ENCODE measurements at regions not wholly inside any gene's neighbourhood (a gene's known extent, or its start where the extent isn't known, plus 50 kb on each side); places are given as distances from the start of the nearest gene placed in this dataset.

DNA sequence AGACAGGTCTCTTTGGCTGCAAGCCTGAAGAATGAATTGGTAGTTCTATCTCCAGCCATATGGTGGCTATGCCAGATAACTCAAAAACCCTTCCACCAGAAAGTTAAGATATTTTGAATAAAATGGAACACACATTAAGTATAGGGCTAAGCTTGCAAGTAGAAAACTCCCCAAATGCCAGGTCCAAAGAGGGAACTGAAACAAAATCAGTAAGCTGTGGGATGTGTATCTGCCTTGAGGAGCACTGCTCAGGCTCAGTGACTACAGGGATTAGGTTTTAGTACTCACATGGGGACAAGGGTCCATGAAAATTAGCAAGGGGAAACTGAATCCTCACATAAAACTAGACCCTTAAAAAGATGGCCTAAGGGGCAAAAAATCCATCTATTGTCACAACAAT lies 115.7 kb upstream of the PMFBP1 start:
- no peak overlapping the region for H3K27ac ChIP-seq
- TF ChIP-seq CTCF (conservative IDR thresholded peaks at IDR 0.05): no peak

- no peak overlapping the region for H3K27ac ChIP-seq
- TF ChIP-seq CTCF (conservative IDR thresholded peaks at IDR 0.05): no peak
Observed at GRCh38 chr16:72286936-72287620, 115.1 kb upstream of the PMFBP1 start.

GRCh38 chr16:72285728-72286127 lies 113.8 kb upstream of the PMFBP1 start:
- no peak for TF ChIP-seq CTCF (conservative IDR thresholded peaks at IDR 0.05)
- H3K27ac ChIP-seq: no peak overlapping the region

- H3K27ac ChIP-seq: no peak overlapping the region
- no peak for TF ChIP-seq CTCF (conservative IDR thresholded peaks at IDR 0.05)
Observed at GRCh38 chr16:72285324-72285723, 113.4 kb upstream of the PMFBP1 start.

GRCh38 chr16:72284042-72284789 lies 112.3 kb upstream of the PMFBP1 start:
- no peak overlapping the region for H3K27ac ChIP-seq
- no peak for TF ChIP-seq CTCF (conservative IDR thresholded peaks at IDR 0.05)

DNA sequence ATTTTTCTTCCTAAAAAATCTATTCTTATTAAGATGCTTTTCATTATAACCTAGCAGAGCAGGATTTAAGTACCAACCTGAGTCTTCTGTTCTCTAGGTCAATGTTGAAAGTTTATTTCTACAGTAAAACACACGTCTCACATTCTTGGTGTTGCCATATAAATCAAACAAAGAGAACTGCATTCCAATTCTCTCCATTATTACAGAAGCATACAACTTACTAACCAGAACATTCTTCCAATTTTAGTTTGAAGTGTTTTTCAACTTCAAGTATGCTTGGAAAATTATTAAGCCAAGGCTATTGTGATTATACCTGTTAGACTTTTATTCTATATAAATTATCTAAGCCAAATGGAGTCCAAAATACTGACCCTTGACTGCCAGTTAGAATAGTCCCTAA lies 110.4 kb upstream of the PMFBP1 start:
- no peak overlapping the region for H3K27ac ChIP-seq
- TF ChIP-seq CTCF (conservative IDR thresholded peaks at IDR 0.05): no peak

DNA sequence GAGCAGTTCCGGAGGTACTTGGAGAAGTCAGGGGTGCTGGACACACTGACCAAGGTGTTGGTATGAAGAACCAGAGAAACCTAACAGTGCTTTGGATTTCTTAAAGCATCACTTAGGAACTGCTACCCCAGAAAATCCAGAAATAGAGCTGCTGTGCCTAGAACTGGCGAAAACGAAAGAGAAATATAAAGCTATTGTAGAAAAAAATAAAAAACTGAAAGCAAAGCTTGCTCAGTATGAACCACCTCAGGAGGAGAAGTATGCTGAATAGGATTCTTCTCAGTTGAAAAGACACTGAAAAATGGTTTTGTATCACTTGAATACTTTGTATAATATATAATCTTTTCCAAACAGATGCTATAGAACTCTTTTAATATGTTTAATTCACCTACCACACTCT lies 106.3 kb upstream of the PMFBP1 start:
- no peak for TF ChIP-seq CTCF (conservative IDR thresholded peaks at IDR 0.05)
- no peak overlapping the region for H3K27ac ChIP-seq
